ENCODE measurements at regions not wholly inside any gene's neighbourhood (a gene's known extent, or its start where the extent isn't known, plus 50 kb on each side); places are given as distances from the start of the nearest gene placed in this dataset.

DNA sequence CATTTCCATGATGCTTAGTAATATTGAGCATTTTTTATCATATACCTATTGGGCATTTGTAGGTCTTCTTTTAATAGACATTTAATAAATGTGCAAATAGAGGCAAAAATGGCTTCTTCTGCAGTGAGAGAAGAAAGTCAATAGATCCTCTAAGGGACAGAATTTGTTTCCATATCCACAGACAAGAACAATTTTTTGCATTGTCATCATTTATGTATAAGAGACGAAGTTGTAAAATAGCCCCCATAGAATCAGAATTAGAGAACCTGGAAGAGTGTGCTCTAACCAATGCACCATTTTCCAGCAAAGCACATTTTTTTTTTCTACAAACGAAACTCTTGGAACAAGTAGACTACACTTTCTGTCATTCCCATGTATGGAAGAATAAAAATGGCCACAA is 365.1 kb upstream of the PDE3A start:
- Histone ChIP-seq H2AFZ (replicated peaks; ENCODE audit: low read length, poor library complexity) (no peak overlapping the region), H3K18ac (ENCODE audit: low read depth, low read length) (no peak overlapping the region), H3K56ac (ENCODE audit: extremely low read depth, insufficient read depth, low read length) (no peak overlapping the region), H3K9me1 (ENCODE audit: insufficient read depth, low read length) (no peaks in the 10 kb centered on the region), H3K23ac (ENCODE audit: low read depth, low read length) (no peak overlapping the region), H2AK9ac (replicated peaks; ENCODE audit: low read depth, low read length, poor library complexity) (no peak overlapping the region), H4K8ac (ENCODE audit: low read depth in 2 of 2, low read length in 2 of 2) (no peak overlapping the region), H3K14ac (replicated peaks; ENCODE audit: low read depth, low read length) (no peak overlapping the region), H2BK5ac (ENCODE audit: low read depth, low read length, poor library complexity, severe bottlenecking) (no peak overlapping the region), H3K4me3 (ENCODE audit: insufficient read depth, low read depth, low read length) (no peak overlapping the region), H3K36me3 (ENCODE audit: control insufficient read depth, insufficient read depth, low read length) (no peaks in the 10 kb centered on the region), H2BK20ac (ENCODE audit: low read depth, low read length) (no peak overlapping the region), H3K4me2 (ENCODE audit: low read depth, low read length) (no peak overlapping the region), H4K91ac (ENCODE audit: insufficient read depth, low read depth, low read length) (no peak overlapping the region), H2BK120ac (ENCODE audit: low read depth, low read length) (no peak overlapping the region), H3K4ac (ENCODE audit: low read depth, low read length) (no peak overlapping the region), H3K4me1 (ENCODE audit: control insufficient read depth, insufficient read depth, low read length) (peaks cover 6% of the 10 kb centered on the region), H3K79me1 (ENCODE audit: low read depth in 1 of 2, low read length in 2 of 2) (no peaks in the 10 kb centered on the region), H4K20me1 (ENCODE audit: insufficient read depth, low read length) (no peaks in the 10 kb centered on the region), H3K9me3 (ENCODE audit: control insufficient read depth, insufficient read depth, low read length) (no peaks in the 10 kb centered on the region), H2BK15ac (ENCODE audit: low read depth, low read length) (no peak overlapping the region), H3K27ac (ENCODE audit: insufficient read depth, low read length) (no peak overlapping the region), H3K9ac (ENCODE audit: low read depth, low read length) (no peak overlapping the region), H2AK5ac (ENCODE audit: low read depth, low read length) (no peak overlapping the region), H3K27me3 (ENCODE audit: control insufficient read depth, insufficient read depth, low read length) (no peaks in the 10 kb centered on the region), H4K5ac (ENCODE audit: low read depth, low read length) (no peak overlapping the region)
- ATAC-seq (ENCODE audit: low read depth) (no peak), DNase-seq (no peak)
- in situ Hi-C loops (cut with MboI; ENCODE audit: low sequenced_read_pairs), result no loop called here
- WGBS, 2 experiments (ENCODE audit: extremely low coverage in 2 of 2, insufficient read length in 1 of 2), result no CpG with 5 or more reads among the region's 2 CpGs
- ChIA-PET POLR2A (ENCODE audit: unreplicated experiment) (interaction anchor here (0.6 kb wide), 1 partner anchor 17 kb away, joined by 3 read pairs; no protein-coding TSS in a partner anchor), CTCF (no interaction called here)
- dilution Hi-C loops (cut with HindIII; ENCODE audit: low sequenced_read_pairs, unreplicated experiment), result no loop called here
- TF ChIP-seq MAFK (IDR thresholded peaks at IDR 0.05; ENCODE audit: low read depth, low read length), result peak; percentile 96
- TF ChIP-seq CEBPB (IDR thresholded peaks at IDR 0.05; ENCODE audit: low read depth, low read length), result no peak
- no TSS peak for BruUV-seq (replicated peaks)
- intact Hi-C loops (cut with micrococcal nuclease), result no loop called here
